ENCODE measurements at regions not wholly inside any gene's neighbourhood (a gene's known extent, or its start where the extent isn't known, plus 50 kb on each side); places are given as distances from the start of the nearest gene placed in this dataset.

- H3K9me3 ChIP-seq: peaks cover 0 to 3% (median 0%) of the 10 kb centered on the region in 4 donors
- H3K4me3 ChIP-seq: no peak overlapping the region
- WGBS (ENCODE audit: insufficient coverage, low coverage, low lambda C conversion rate, missing lambda C conversion rate): 67% methylated on average over 1 of the region's 4 CpGs
- H3K27me3 ChIP-seq: no peaks in the 10 kb centered on the region
- no peak overlapping the region for H3K27ac ChIP-seq
- ATAC-seq (no peak), DNase-seq (no peak)
- no peaks in the 10 kb centered on the region for H3K4me1 ChIP-seq
- H3K36me3 ChIP-seq: no peaks in the 10 kb centered on the region
- no peak for TF ChIP-seq POLR2A (IDR thresholded peaks at IDR 0.05)
- TF ChIP-seq CTCF (IDR thresholded peaks at IDR 0.05): no peak
- intact Hi-C loops (cut with DNase I): no loop called here
Measured at GRCh38 chr12:126144603-126145002, 1079.4 kb downstream of the AACS start.

- Histone ChIP-seq H3K4me3 (no peak overlapping the region), H3K9me3 (no peaks in the 10 kb centered on the region), H3K4me1 (no peaks in the 10 kb centered on the region), H3K36me3 (no peaks in the 10 kb centered on the region), H3K27me3 (no peaks in the 10 kb centered on the region), H3K27ac (no peak overlapping the region)
- DNase-seq (no peak), ATAC-seq (no peak)
- 20% methylated on average over 1 of the region's 1 CpG for WGBS (ENCODE audit: insufficient coverage, low coverage, low lambda C conversion rate, missing lambda C conversion rate)
- TF ChIP-seq POLR2A (IDR thresholded peaks at IDR 0.05) (no peak), CTCF (IDR thresholded peaks at IDR 0.05) (no peak)
- intact Hi-C loops (cut with DNase I): no loop called here
Measured at GRCh38 chr12:126147321-126147720, 1082.1 kb downstream of the AACS start.

GRCh38 chr12:126156806-126157574, 1091.8 kb downstream of the AACS start:
- intact Hi-C loops (cut with DNase I): no loop called here
- H3K27me3 ChIP-seq: no peaks in the 10 kb centered on the region
- ATAC-seq (no peak), DNase-seq (no peak)
- H3K9me3 ChIP-seq: no peaks in the 10 kb centered on the region
- H3K27ac ChIP-seq: no peak overlapping the region
- no peak overlapping the region for H3K4me3 ChIP-seq
- no peaks in the 10 kb centered on the region for H3K4me1 ChIP-seq
- TF ChIP-seq CTCF (IDR thresholded peaks at IDR 0.05) (no peak), POLR2A (IDR thresholded peaks at IDR 0.05) (no peak)
- H3K36me3 ChIP-seq: no peaks in the 10 kb centered on the region
- 57% methylated on average over 2 of the region's 12 CpGs for WGBS (ENCODE audit: insufficient coverage, low coverage, low lambda C conversion rate, missing lambda C conversion rate)

GRCh38 chr12:126157575-126157966, 1092.3 kb downstream of the AACS start:
- Histone ChIP-seq H3K27me3 (no peaks in the 10 kb centered on the region), H3K27ac (no peak overlapping the region), H3K36me3 (no peaks in the 10 kb centered on the region), H3K4me3 (no peak overlapping the region), H3K4me1 (no peaks in the 10 kb centered on the region), H3K9me3 (no peaks in the 10 kb centered on the region)
- intact Hi-C loops (cut with DNase I): no loop called here
- DNase-seq (no peak), ATAC-seq (no peak)
- WGBS (ENCODE audit: insufficient coverage, low coverage, low lambda C conversion rate, missing lambda C conversion rate): 56% methylated on average over 5 of the region's 5 CpGs
- TF ChIP-seq CTCF (IDR thresholded peaks at IDR 0.05) (no peak), POLR2A (IDR thresholded peaks at IDR 0.05) (no peak)
